ENCODE measurements at regions not wholly inside any gene's neighbourhood (a gene's known extent, or its start where the extent isn't known, plus 50 kb on each side); places are given as distances from the start of the nearest gene placed in this dataset.
"Not testable (repeated sequence)": the region's sequence is repeated elsewhere in the genome, so short reads cannot be mapped to it uniquely, and the experiment has no call there.

GRCh38 chr9:124174433-124174832 lies 83.3 kb upstream of the NEK6 start:
- Histone ChIP-seq H3K9me1 (ENCODE audit: control insufficient read depth, extremely low read depth, insufficient read depth, low read length) (no peaks in the 10 kb centered on the region), H3K4me1 (ENCODE audit: control insufficient read depth, extremely low read depth, insufficient read depth, low read length) (no peaks in the 10 kb centered on the region), H3K36me3 (ENCODE audit: control insufficient read depth in 2 of 2, extremely low read depth in 1 of 2, insufficient read depth in 2 of 2, low read length in 2 of 2) (no peaks in the 10 kb centered on the region), H3K9ac (ENCODE audit: control insufficient read depth, extremely low read depth, insufficient read depth, low read length) (no peak overlapping the region), H3K27ac (ENCODE audit: control insufficient read depth, insufficient read depth, low read length) (no peak overlapping the region), H3K79me2 (ENCODE audit: control insufficient read depth, insufficient read depth, low read length) (no peaks in the 10 kb centered on the region), H3K27me3 (ENCODE audit: control insufficient read depth, extremely low read depth, insufficient read depth, low read length) (peaks cover 14% of the 10 kb centered on the region), H3K9me3 (ENCODE audit: control insufficient read depth, low read depth, low read length) (no peaks in the 10 kb centered on the region), H2AFZ (ENCODE audit: control insufficient read depth, low read length) (no peak overlapping the region), H4K20me1 (ENCODE audit: control insufficient read depth, extremely low read depth, insufficient read depth, low read length) (no peaks in the 10 kb centered on the region), H3K4me2 (ENCODE audit: control insufficient read depth, extremely low read depth, insufficient read depth, low read depth, low read length) (no peak overlapping the region), H3K4me3 (ENCODE audit: control insufficient read depth in 2 of 3, extremely low read depth in 1 of 3, insufficient read depth in 2 of 3, low read depth in 1 of 3, low read length in 3 of 3) (no peak overlapping the region)
- TF ChIP-seq, protein P1, sequence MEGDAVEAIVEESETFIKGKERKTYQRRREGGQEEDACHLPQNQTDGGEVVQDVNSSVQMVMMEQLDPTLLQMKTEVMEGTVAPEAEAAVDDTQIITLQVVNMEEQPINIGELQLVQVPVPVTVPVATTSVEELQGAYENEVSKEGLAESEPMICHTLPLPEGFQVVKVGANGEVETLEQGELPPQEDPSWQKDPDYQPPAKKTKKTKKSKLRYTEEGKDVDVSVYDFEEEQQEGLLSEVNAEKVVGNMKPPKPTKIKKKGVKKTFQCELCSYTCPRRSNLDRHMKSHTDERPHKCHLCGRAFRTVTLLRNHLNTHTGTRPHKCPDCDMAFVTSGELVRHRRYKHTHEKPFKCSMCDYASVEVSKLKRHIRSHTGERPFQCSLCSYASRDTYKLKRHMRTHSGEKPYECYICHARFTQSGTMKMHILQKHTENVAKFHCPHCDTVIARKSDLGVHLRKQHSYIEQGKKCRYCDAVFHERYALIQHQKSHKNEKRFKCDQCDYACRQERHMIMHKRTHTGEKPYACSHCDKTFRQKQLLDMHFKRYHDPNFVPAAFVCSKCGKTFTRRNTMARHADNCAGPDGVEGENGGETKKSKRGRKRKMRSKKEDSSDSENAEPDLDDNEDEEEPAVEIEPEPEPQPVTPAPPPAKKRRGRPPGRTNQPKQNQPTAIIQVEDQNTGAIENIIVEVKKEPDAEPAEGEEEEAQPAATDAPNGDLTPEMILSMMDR (optimal IDR thresholded peaks at IDR 0.05 in 1 of 3, IDR thresholded peaks at IDR 0.05 in 1 of 3, conservative IDR thresholded peaks at IDR 0.05 in 1 of 3; ENCODE audit: extremely low read depth in 1 of 3, insufficient read depth in 2 of 3, low read length in 3 of 3): no peak
- no peak for TF ChIP-seq EZH2 (IDR thresholded peaks at IDR 0.05; ENCODE audit: low read length)
- no peak for DNase-seq (ENCODE audit: low read depth, low spot score)
- FAIRE-seq: no peak
- dilution Hi-C loops (cut with MboI; ENCODE audit: extremely low pct_ligation_motif_present, low sequenced_read_pairs): no loop called here

DNA sequence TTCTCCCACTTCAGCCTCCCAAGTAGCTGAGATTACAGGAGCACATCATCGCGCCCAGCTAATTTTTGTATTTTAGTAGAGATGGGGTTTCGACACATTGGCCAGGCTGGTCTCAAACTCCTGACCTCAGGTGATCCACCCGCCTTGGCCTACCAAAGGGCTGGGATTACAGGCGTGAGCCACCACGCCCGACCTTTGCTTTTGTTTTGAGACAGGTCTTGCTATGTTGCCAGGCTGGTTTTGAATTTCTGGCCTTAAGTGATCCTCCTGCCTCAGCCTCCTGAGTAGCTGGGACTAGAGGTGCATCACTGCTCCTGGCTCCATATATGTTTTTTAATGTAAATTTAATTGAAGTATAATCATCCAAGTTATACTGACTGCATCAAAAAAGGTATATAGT lies 80.2 kb upstream of the NEK6 start:
- H2AFZ ChIP-seq (ENCODE audit: control insufficient read depth, low read length); H3K4me1 ChIP-seq (ENCODE audit: control insufficient read depth, extremely low read depth, insufficient read depth, low read length); H3K4me2 ChIP-seq (ENCODE audit: control insufficient read depth, extremely low read depth, insufficient read depth, low read depth, low read length); H3K79me2 ChIP-seq (ENCODE audit: control insufficient read depth, insufficient read depth, low read length); H3K9me3 ChIP-seq (ENCODE audit: control insufficient read depth, low read depth, low read length); H3K27ac ChIP-seq (ENCODE audit: control insufficient read depth, insufficient read depth, low read length); H3K9me1 ChIP-seq (ENCODE audit: control insufficient read depth, extremely low read depth, insufficient read depth, low read length); H3K4me3 ChIP-seq (ENCODE audit: control insufficient read depth in 2 of 3, extremely low read depth in 1 of 3, insufficient read depth in 2 of 3, low read depth in 1 of 3, low read length in 3 of 3); FAIRE-seq; H4K20me1 ChIP-seq (ENCODE audit: control insufficient read depth, extremely low read depth, insufficient read depth, low read length); H3K9ac ChIP-seq (ENCODE audit: control insufficient read depth, extremely low read depth, insufficient read depth, low read length); DNase-seq (ENCODE audit: low read depth, low spot score); dilution Hi-C loops (cut with MboI; ENCODE audit: extremely low pct_ligation_motif_present, low sequenced_read_pairs); H3K36me3 ChIP-seq (ENCODE audit: control insufficient read depth in 2 of 2, extremely low read depth in 1 of 2, insufficient read depth in 2 of 2, low read length in 2 of 2): not testable (repeated sequence)
- peaks cover 18% of the 10 kb centered on the region for H3K27me3 ChIP-seq (ENCODE audit: control insufficient read depth, extremely low read depth, insufficient read depth, low read length)

Measured in keratinocyte (primary cell).